Keratinocyte (primary cell): ENCODE measurements at regions not wholly inside any gene's neighbourhood (a gene's known extent, or its start where the extent isn't known, plus 50 kb on each side); places are given as distances from the start of the nearest gene placed in this dataset.

ENCODE experiments used
- DNase-seq: peaks from one replicate; pipeline ENCODE4 v3.0.0-alpha.2; 2011; ENCODE audit warnings: low read depth, missing footprints, low spot score
- FAIRE-seq: peaks from 2 replicates; lab custom pipeline; 2011; peaks lifted over from hg19 to GRCh38; lab: Jason Lieb, UNC
- H2AFZ ChIP-seq: 2 replicates; pipeline ENCODE4 v1.6.0; 2012; ENCODE audit warnings: low read length, control low read depth, inconsistent platforms; ENCODE audit not compliant: control insufficient read depth
- H3K27ac ChIP-seq: 2 replicates; pipeline ENCODE4 v1.5.1; 2011; ENCODE audit warnings: low read length; ENCODE audit not compliant: control insufficient read depth, insufficient read depth
- H3K27me3 ChIP-seq: 3 replicates; pipeline ENCODE4 v1.6.0; 2011; ENCODE audit warnings: low read length; ENCODE audit not compliant: control insufficient read depth, insufficient read depth; ENCODE audit errors: extremely low read depth
- H3K36me3 ChIP-seq, 2 experiments: 2 replicates in 1 of 2; 3 replicates in 1 of 2; pipeline ENCODE4 v1.5.1; 2011; ENCODE audit warnings: low read length in 2 of 2, mild to moderate bottlenecking in 1 of 2; ENCODE audit not compliant: control insufficient read depth in 2 of 2, insufficient read depth in 2 of 2; ENCODE audit errors: extremely low read depth in 1 of 2
- H3K4me1 ChIP-seq: 3 replicates; pipeline ENCODE4 v1.5.1; 2011; ENCODE audit warnings: low read length; ENCODE audit not compliant: control insufficient read depth, insufficient read depth; ENCODE audit errors: extremely low read depth
- H3K4me2 ChIP-seq: 3 replicates; pipeline ENCODE4 v1.6.0; 2011; ENCODE audit warnings: low read depth, low read length; ENCODE audit not compliant: control insufficient read depth, insufficient read depth; ENCODE audit errors: extremely low read depth
- H3K4me3 ChIP-seq, 3 experiments: fragments of 200-600 bp in 1 of 3; sonication (generic) in 1 of 3; 2 replicates in 2 of 3; 3 replicates in 1 of 3; pipeline ENCODE4 v1.5.1; 2011 to 2016; ENCODE audit warnings: low read length in 3 of 3, mild to moderate bottlenecking in 3 of 3, control low read depth in 2 of 3, inconsistent platforms in 1 of 3, low read depth in 1 of 3, mixed read lengths in 1 of 3, mixed run types in 1 of 3, moderate library complexity in 1 of 3; ENCODE audit not compliant: control insufficient read depth in 2 of 3, insufficient read depth in 2 of 3; ENCODE audit errors: extremely low read depth in 1 of 3
- H3K79me2 ChIP-seq: 2 replicates; pipeline ENCODE4 v1.6.0; 2012; ENCODE audit warnings: low read length; ENCODE audit not compliant: control insufficient read depth, insufficient read depth
- H3K9ac ChIP-seq: 3 replicates; pipeline ENCODE4 v1.6.0; 2011; ENCODE audit warnings: low read length; ENCODE audit not compliant: control insufficient read depth, insufficient read depth; ENCODE audit errors: extremely low read depth
- H3K9me1 ChIP-seq: 3 replicates; pipeline ENCODE4 v1.6.0; 2011; ENCODE audit warnings: low read length; ENCODE audit not compliant: control insufficient read depth, insufficient read depth; ENCODE audit errors: extremely low read depth
- H3K9me3 ChIP-seq: 2 replicates; pipeline ENCODE4 v1.5.1; 2012; ENCODE audit warnings: low read depth, low read length; ENCODE audit not compliant: control insufficient read depth
- H4K20me1 ChIP-seq: 3 replicates; pipeline ENCODE4 v1.6.0; 2011; ENCODE audit warnings: low read length; ENCODE audit not compliant: control insufficient read depth, insufficient read depth; ENCODE audit errors: extremely low read depth
- CTCF ChIP-seq, 3 experiments: IDR thresholded peaks in 1 of 3; conservative IDR thresholded peaks in 1 of 3; optimal IDR thresholded peaks in 1 of 3; 2 replicates in 2 of 3; 3 replicates in 1 of 3; pipeline versions ENCODE3 to v1.5.1; 2011; ENCODE audit warnings: low read length in 3 of 3, mild to moderate bottlenecking in 3 of 3, moderate library complexity in 2 of 3, control low read depth in 1 of 3, inconsistent platforms in 1 of 3; ENCODE audit not compliant: insufficient read depth in 2 of 3; ENCODE audit errors: extremely low read depth in 1 of 3
- EZH2 ChIP-seq: IDR thresholded peaks from one replicate; pipeline ENCODE4 v1.6.1; 2012; ENCODE audit warnings: inconsistent platforms, mild to moderate bottlenecking, low read length, moderate library complexity
- dilution Hi-C: fragments of 300-500 bp; cut with MboI; formaldehyde crosslinking; loops from one replicate; pipeline ENCODE4 v1.7.0; 2020; ENCODE audit warnings: low sequenced_read_pairs; ENCODE audit not compliant: extremely low pct_ligation_motif_present

DNA sequence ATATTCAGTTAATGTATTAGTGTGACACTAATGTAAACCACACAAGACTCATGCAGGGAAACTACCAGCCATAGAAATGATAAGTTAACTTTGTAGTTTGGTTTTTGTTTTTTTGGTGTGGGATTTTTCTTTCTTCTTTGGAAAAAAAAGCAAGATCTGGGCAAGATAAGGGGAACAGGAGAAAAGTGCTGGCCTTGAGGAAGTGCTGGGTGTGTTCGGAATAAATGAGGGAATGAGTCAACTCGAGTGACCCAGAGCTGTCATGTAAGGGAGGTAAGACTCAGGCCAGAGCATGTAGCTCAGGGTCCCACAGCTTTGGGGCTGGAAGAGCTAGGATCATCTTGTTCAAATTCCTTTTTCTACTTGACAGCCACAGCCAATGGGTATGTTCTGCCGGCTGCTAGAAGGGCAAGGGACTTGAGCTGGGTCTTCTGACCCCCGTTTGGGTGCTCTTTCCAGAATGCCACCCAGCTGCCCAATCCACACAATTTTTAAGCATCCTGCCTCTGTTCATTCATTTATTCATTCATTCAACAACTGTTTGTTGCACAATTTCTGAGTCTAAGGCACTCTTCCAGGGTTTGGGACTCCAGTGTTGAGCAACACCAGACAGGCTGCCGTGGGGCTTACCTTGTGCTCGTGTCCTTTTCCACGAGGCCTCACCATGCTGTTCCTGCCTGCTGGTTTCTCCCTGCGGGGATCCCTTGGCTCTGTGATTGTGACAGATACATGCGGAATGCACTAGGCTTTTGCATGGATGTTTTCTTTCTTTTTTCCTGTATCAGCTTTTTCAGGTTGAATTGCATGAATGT is 54.5 kb downstream of the CLDN34 start:
- H3K79me2 ChIP-seq, result peaks cover 34% of the 10 kb centered on the region

DNA sequence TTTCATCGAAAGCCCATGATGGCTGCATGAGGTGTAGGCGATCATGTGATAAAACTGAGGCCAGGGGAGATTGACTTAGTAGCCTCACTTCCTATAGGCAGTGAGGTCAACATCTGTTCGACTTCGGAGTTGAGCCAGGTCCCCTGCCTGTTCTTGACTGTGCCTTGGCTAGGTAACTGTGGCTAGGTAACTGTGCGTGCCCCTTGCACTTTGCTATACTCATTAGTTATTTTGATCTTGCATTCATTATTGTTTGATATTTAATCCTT is 55.0 kb downstream of the CLDN34 start:
- Histone ChIP-seq H3K4me1 (peaks cover 4% of the 10 kb centered on the region), H3K4me3 (no peak overlapping the region), H3K27ac (no peak overlapping the region), H3K36me3 (no peaks in the 10 kb centered on the region), H4K20me1 (no peaks in the 10 kb centered on the region), H3K9me3 (no peaks in the 10 kb centered on the region), H3K27me3 (no peaks in the 10 kb centered on the region), H3K79me2 (peaks cover 29% of the 10 kb centered on the region), H2AFZ (no peak overlapping the region), H3K9ac (no peak overlapping the region), H3K9me1 (no peaks in the 10 kb centered on the region), H3K4me2 (no peak overlapping the region)
- FAIRE-seq (no peak), DNase-seq (no peak)
- TF ChIP-seq CTCF (optimal IDR thresholded peaks at IDR 0.05 in 1 of 3, IDR thresholded peaks at IDR 0.05 in 1 of 3, conservative IDR thresholded peaks at IDR 0.05 in 1 of 3; ENCODE audit: extremely low read depth in 1 of 3, insufficient read depth in 2 of 3, low read length in 3 of 3) (no peak), EZH2 (no peak)
- dilution Hi-C loops, result no loop called here

More for the DNA sequence above, 54.5 kb downstream of the CLDN34 start:
- Histone ChIP-seq H2AFZ (no peak overlapping the region), H3K4me3 (no peak overlapping the region), H3K9ac (no peak overlapping the region), H3K4me1 (peaks cover 4% of the 10 kb centered on the region), H3K36me3 (no peaks in the 10 kb centered on the region), H3K27me3 (no peaks in the 10 kb centered on the region), H3K27ac (no peak overlapping the region), H3K9me3 (no peaks in the 10 kb centered on the region), H3K9me1 (no peaks in the 10 kb centered on the region), H4K20me1 (no peaks in the 10 kb centered on the region), H3K4me2 (no peak overlapping the region)
- FAIRE-seq, result no peak
- TF ChIP-seq CTCF (optimal IDR thresholded peaks at IDR 0.05 in 1 of 3, IDR thresholded peaks at IDR 0.05 in 1 of 3, conservative IDR thresholded peaks at IDR 0.05 in 1 of 3; ENCODE audit: extremely low read depth in 1 of 3, insufficient read depth in 2 of 3, low read length in 3 of 3) (no peak), EZH2 (no peak)
- DNase-seq, result no peak
- dilution Hi-C loops, result no loop called here
